ENCODE measurements at regions not wholly inside any gene's neighbourhood (a gene's known extent, or its start where the extent isn't known, plus 50 kb on each side); places are given as distances from the start of the nearest gene placed in this dataset.
"Not testable (repeated sequence)": the region's sequence is repeated elsewhere in the genome, so short reads cannot be mapped to it uniquely, and the experiment has no call there.

GRCh38 chr13:71290963-71291841 is 575.8 kb downstream of the DACH1 start:
- H3K27ac Mint-ChIP-seq = no peak overlapping the region
- Histone ChIP-seq H3K23ac (ENCODE audit: insufficient read length, low read depth, low read length) (no peak overlapping the region), H3K18ac (ENCODE audit: insufficient read length, low read depth, low read length) (no peak overlapping the region), H4K20me1 (ENCODE audit: control insufficient read depth, insufficient read depth, insufficient read length) (no peaks in the 10 kb centered on the region), H2BK20ac (ENCODE audit: low read depth, low read length, poor library complexity, severe bottlenecking) (no peak overlapping the region), H3K56ac (ENCODE audit: insufficient read length, low read depth, low read length) (no peak overlapping the region), H4K5ac (ENCODE audit: insufficient read length, low read depth, low read length) (no peak overlapping the region), H3K27me3 (ENCODE audit: insufficient read depth, low read length) (no peaks in the 10 kb centered on the region), H3K4ac (ENCODE audit: low read depth, low read length) (no peak overlapping the region), H2AK5ac (ENCODE audit: insufficient read length, low read length) (no peak overlapping the region), H3K27ac (ENCODE audit: insufficient read length, low read depth, low read length) (no peak overlapping the region), H2BK15ac (ENCODE audit: low read depth, low read length) (no peak overlapping the region), H3K79me2 (ENCODE audit: insufficient read depth, low read length) (no peaks in the 10 kb centered on the region), H3K4me2 (ENCODE audit: insufficient read depth, insufficient read length, low read length) (no peak overlapping the region), H2BK120ac (ENCODE audit: low read depth, low read length, poor library complexity, severe bottlenecking) (no peak overlapping the region), H3K9ac (ENCODE audit: extremely low read depth, insufficient read length, low read length) (no peak overlapping the region), H3K4me1 (ENCODE audit: insufficient read depth, low read length) (no peaks in the 10 kb centered on the region), H3K14ac (ENCODE audit: insufficient read depth, low read length) (no peak overlapping the region), H4K91ac (ENCODE audit: insufficient read length, low read depth, low read length) (no peak overlapping the region), H3K9me3 (ENCODE audit: control insufficient read depth, low read depth, low read length) (no peaks in the 10 kb centered on the region), H3K79me1 (ENCODE audit: insufficient read depth, low read depth, low read length, poor library complexity, severe bottlenecking) (no peaks in the 10 kb centered on the region), H4K8ac (replicated peaks; ENCODE audit: insufficient read length, low read depth, low read length) (no peak overlapping the region), H3T11ph (ENCODE audit: low read length) (no peak overlapping the region), H3K23me2 (ENCODE audit: insufficient read length, low read depth, low read length, poor library complexity, severe bottlenecking) (no peaks in the 10 kb centered on the region), H2BK5ac (ENCODE audit: insufficient read length, low read length) (no peak overlapping the region), H2BK12ac (ENCODE audit: insufficient read length, low read depth, low read length) (no peak overlapping the region), H2AFZ (ENCODE audit: low read length) (no peak overlapping the region)
- no peak overlapping the region for H3K4me3 Mint-ChIP-seq
- no peaks in the 10 kb centered on the region for H3K27me3 Mint-ChIP-seq (ENCODE audit: low read depth)
- TF ChIP-seq, protein P1, sequence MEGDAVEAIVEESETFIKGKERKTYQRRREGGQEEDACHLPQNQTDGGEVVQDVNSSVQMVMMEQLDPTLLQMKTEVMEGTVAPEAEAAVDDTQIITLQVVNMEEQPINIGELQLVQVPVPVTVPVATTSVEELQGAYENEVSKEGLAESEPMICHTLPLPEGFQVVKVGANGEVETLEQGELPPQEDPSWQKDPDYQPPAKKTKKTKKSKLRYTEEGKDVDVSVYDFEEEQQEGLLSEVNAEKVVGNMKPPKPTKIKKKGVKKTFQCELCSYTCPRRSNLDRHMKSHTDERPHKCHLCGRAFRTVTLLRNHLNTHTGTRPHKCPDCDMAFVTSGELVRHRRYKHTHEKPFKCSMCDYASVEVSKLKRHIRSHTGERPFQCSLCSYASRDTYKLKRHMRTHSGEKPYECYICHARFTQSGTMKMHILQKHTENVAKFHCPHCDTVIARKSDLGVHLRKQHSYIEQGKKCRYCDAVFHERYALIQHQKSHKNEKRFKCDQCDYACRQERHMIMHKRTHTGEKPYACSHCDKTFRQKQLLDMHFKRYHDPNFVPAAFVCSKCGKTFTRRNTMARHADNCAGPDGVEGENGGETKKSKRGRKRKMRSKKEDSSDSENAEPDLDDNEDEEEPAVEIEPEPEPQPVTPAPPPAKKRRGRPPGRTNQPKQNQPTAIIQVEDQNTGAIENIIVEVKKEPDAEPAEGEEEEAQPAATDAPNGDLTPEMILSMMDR (conservative IDR thresholded peaks at IDR 0.05) = no peak
- H3K4me1 Mint-ChIP-seq = no peaks in the 10 kb centered on the region
- peaks cover 0 to 3% of the 10 kb centered on the region in 2 experiments; a peak in 2 of 5 replicates for H3K9me3 Mint-ChIP-seq
- DNase-seq = no peak
- H3K36me3 Mint-ChIP-seq (ENCODE audit: insufficient read depth in 1 of 3, low read depth in 3 of 3) = no peaks in the 10 kb centered on the region
- no CpG with 5 or more reads among the region's 10 CpGs for WGBS (ENCODE audit: extremely low coverage, insufficient read length, low lambda C conversion rate)

GRCh38 chr13:71289980-71290379 is 577.0 kb downstream of the DACH1 start:
- H3K18ac ChIP-seq (ENCODE audit: insufficient read length, low read depth, low read length); H2BK120ac ChIP-seq (ENCODE audit: low read depth, low read length, poor library complexity, severe bottlenecking); H3K4ac ChIP-seq (ENCODE audit: low read depth, low read length); H3K27ac ChIP-seq (ENCODE audit: insufficient read length, low read depth, low read length); H3K56ac ChIP-seq (ENCODE audit: insufficient read length, low read depth, low read length); H4K91ac ChIP-seq (ENCODE audit: insufficient read length, low read depth, low read length); H3K27ac Mint-ChIP-seq; H2BK20ac ChIP-seq (ENCODE audit: low read depth, low read length, poor library complexity, severe bottlenecking); H2BK5ac ChIP-seq (ENCODE audit: insufficient read length, low read length); H3K79me1 ChIP-seq (ENCODE audit: insufficient read depth, low read depth, low read length, poor library complexity, severe bottlenecking); H4K8ac ChIP-seq (replicated peaks; ENCODE audit: insufficient read length, low read depth, low read length); H3K4me1 Mint-ChIP-seq; H3K9me3 Mint-ChIP-seq; H3K23ac ChIP-seq (ENCODE audit: insufficient read length, low read depth, low read length); H3K27me3 ChIP-seq (ENCODE audit: insufficient read depth, low read length); H2BK15ac ChIP-seq (ENCODE audit: low read depth, low read length); H4K5ac ChIP-seq (ENCODE audit: insufficient read length, low read depth, low read length); H2BK12ac ChIP-seq (ENCODE audit: insufficient read length, low read depth, low read length); H3K23me2 ChIP-seq (ENCODE audit: insufficient read length, low read depth, low read length, poor library complexity, severe bottlenecking); H3K27me3 Mint-ChIP-seq (ENCODE audit: low read depth); H4K20me1 ChIP-seq (ENCODE audit: control insufficient read depth, insufficient read depth, insufficient read length); H3K4me1 ChIP-seq (ENCODE audit: insufficient read depth, low read length); H3K9ac ChIP-seq (ENCODE audit: extremely low read depth, insufficient read length, low read length); H3T11ph ChIP-seq (ENCODE audit: low read length); H3K36me3 Mint-ChIP-seq (ENCODE audit: insufficient read depth in 1 of 3, low read depth in 3 of 3); H2AK5ac ChIP-seq (ENCODE audit: insufficient read length, low read length); H2AFZ ChIP-seq (ENCODE audit: low read length); H3K9me3 ChIP-seq (ENCODE audit: control insufficient read depth, low read depth, low read length); H3K4me3 Mint-ChIP-seq; H3K79me2 ChIP-seq (ENCODE audit: insufficient read depth, low read length); DNase-seq; H3K4me2 ChIP-seq (ENCODE audit: insufficient read depth, insufficient read length, low read length); H3K14ac ChIP-seq (ENCODE audit: insufficient read depth, low read length): not testable (repeated sequence)
- WGBS (ENCODE audit: extremely low coverage, insufficient read length, low lambda C conversion rate) = no CpG with 5 or more reads among the region's 3 CpGs
